Neural cell (in vitro differentiated cells): ENCODE measurements at regions not wholly inside any gene's neighbourhood (a gene's known extent, or its start where the extent isn't known, plus 50 kb on each side); places are given as distances from the start of the nearest gene placed in this dataset.

ENCODE experiments used
- H2AFZ ChIP-seq: fragments of 200-600, 300-800 bp; sonication (generic), shearing (Covaris generic); 2 replicates; pipeline ENCODE4 v1.6.0; 2014; ENCODE audit warnings: low read depth, mild to moderate bottlenecking, antibody characterized with exemption, low read length, moderate library complexity
- H3F3A ChIP-seq: fragments of 200-600 bp; shearing (Covaris generic); 2 replicates; pipeline ENCODE4 v1.6.1; 2016; ENCODE audit warnings: mild to moderate bottlenecking, moderate library complexity, mixed read lengths, antibody characterized with exemption, low read length; ENCODE audit not compliant: insufficient read depth, poor library complexity, severe bottlenecking
- H3K27ac ChIP-seq: fragments of 200-600, 300-800 bp; sonication (generic), shearing (Covaris generic); 2 replicates; pipeline ENCODE4 v1.5.1; 2014; ENCODE audit warnings: mild to moderate bottlenecking, low read length, moderate library complexity
- H3K27me3 ChIP-seq: fragments of 300-800, 200-600 bp; sonication (generic), shearing (Covaris generic); 2 replicates; pipeline ENCODE4 v1.6.0; 2014; ENCODE audit warnings: mild to moderate bottlenecking, low read depth, low read length, moderate library complexity; ENCODE audit not compliant: insufficient read depth
- H3K36me3 ChIP-seq: fragments of 300-800, 200-600 bp; sonication (generic), shearing (Covaris generic); 2 replicates; pipeline ENCODE4 v1.5.1; 2014; ENCODE audit warnings: mild to moderate bottlenecking, antibody characterized with exemption, low read length, moderate library complexity; ENCODE audit not compliant: insufficient read depth
- H3K4me2 ChIP-seq: fragments of 300-800, 200-600 bp; sonication (generic), shearing (Covaris generic); 2 replicates; pipeline ENCODE4 v1.6.0; 2014; ENCODE audit warnings: mild to moderate bottlenecking, low read length
- H3K4me3 ChIP-seq: fragments of 300-800, 200-600 bp; sonication (generic), shearing (Covaris generic); 2 replicates; pipeline ENCODE4 v1.5.1; 2014; ENCODE audit warnings: mild to moderate bottlenecking, low read length, moderate library complexity
- H3K79me2 ChIP-seq: fragments of 200-600 bp; shearing (Covaris generic); replicated peaks from 2 replicates; pipeline ENCODE4 v1.6.0; 2014; ENCODE audit warnings: mild to moderate bottlenecking, low read length, moderate library complexity; ENCODE audit not compliant: insufficient read depth
- H3K9ac ChIP-seq: fragments of 300-800, 200-600 bp; sonication (generic), shearing (Covaris generic); 2 replicates; pipeline ENCODE4 v1.6.1; 2016; ENCODE audit warnings: mild to moderate bottlenecking, low read length, mixed read lengths
- H3K9me2 ChIP-seq: fragments of 200-600 bp; shearing (Covaris generic); 2 replicates; pipeline ENCODE4 v1.6.1; 2016; ENCODE audit warnings: mild to moderate bottlenecking, low read length, mixed read lengths; ENCODE audit not compliant: insufficient read depth
- H3K9me3 ChIP-seq: fragments of 200-600, 300-800 bp; sonication (generic), shearing (Covaris generic); 2 replicates; pipeline ENCODE4 v1.6.1; 2016; ENCODE audit warnings: mild to moderate bottlenecking, mixed run types, low read length, moderate library complexity, mixed read lengths
- H4K20me1 ChIP-seq: fragments of 200-600 bp; shearing (Covaris generic); 2 replicates; pipeline ENCODE4 v1.6.1; 2016; ENCODE audit warnings: mild to moderate bottlenecking, mixed run types; ENCODE audit not compliant: insufficient read depth
- EP300 ChIP-seq: fragments of 450-650 bp; conservative IDR thresholded peaks from 2 replicates; pipeline ENCODE4 v1.6.1; 2014; ENCODE audit warnings: antibody characterized with exemption, mild to moderate bottlenecking, moderate library complexity; ENCODE audit not compliant: poor library complexity, severe bottlenecking
- EZH2 ChIP-seq: fragments of 200-600, 300-800 bp; shearing (Covaris generic), sonication (generic); IDR thresholded peaks from 2 replicates; pipeline ENCODE4 v1.6.1; 2014; ENCODE audit warnings: antibody characterized with exemption, low read length, borderline replicate concordance, mild to moderate bottlenecking; ENCODE audit not compliant: insufficient read depth, poor library complexity, severe bottlenecking
- MXI1 ChIP-seq: fragments of 450-650 bp; conservative IDR thresholded peaks from 2 replicates; pipeline ENCODE4 v1.6.1; 2014; ENCODE audit warnings: antibody characterized with exemption, mild to moderate bottlenecking; ENCODE audit not compliant: poor library complexity, severe bottlenecking
- POLR2AphosphoS5 ChIP-seq: IDR thresholded peaks from 2 replicates; pipeline ENCODE4 v1.6.1; 2012
- RAD21 ChIP-seq: fragments of 450-650 bp; conservative IDR thresholded peaks from 2 replicates; pipeline ENCODE4 v1.6.1; 2014; ENCODE audit warnings: antibody characterized with exemption, mild to moderate bottlenecking, moderate library complexity
- SMC3 ChIP-seq: fragments of 450-650 bp; conservative IDR thresholded peaks from 2 replicates; pipeline ENCODE4 v1.6.1; 2014; ENCODE audit warnings: antibody characterized with exemption, mild to moderate bottlenecking, moderate library complexity; ENCODE audit not compliant: poor library complexity
- TAF1 ChIP-seq: IDR thresholded peaks from 2 replicates; pipeline ENCODE4 v1.6.1; 2012; ENCODE audit warnings: low read depth
- TF ChIP-seq, protein P1 (sequence below): IDR thresholded peaks from 2 replicates; pipeline ENCODE4 v1.6.1; 2012; ENCODE audit warnings: borderline replicate concordance
- TF ChIP-seq, protein P2 (sequence below): fragments of 450-650 bp; IDR thresholded peaks from 2 replicates; pipeline ENCODE4 v1.5.1; 2014; ENCODE audit warnings: antibody characterized with exemption, mild to moderate bottlenecking, moderate library complexity; ENCODE audit not compliant: poor library complexity, severe bottlenecking

- no peak overlapping the region for H2AFZ ChIP-seq
- H3K4me3 ChIP-seq, result no peak overlapping the region
Observed at GRCh38 chr12:46919666-46920400, 94.0 kb upstream of the SLC38A4 start.

DNA sequence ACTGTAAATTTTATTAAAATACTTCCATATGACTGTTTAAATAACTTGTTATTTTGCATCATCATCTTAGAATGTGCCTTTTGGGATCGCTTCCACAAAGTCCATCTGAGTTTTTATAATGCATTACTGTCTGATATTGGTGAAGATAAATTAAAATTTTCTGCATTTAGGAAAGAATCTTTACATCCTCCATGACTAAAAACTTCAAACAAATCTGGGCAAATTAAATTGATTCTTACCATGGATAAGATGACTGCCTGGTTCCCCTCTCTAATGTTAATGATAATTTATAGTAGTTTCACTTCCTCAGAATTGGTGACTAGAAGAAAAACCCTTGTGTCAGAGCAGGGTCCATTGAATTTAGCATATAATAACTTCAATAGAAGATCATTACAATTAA lies 94.7 kb upstream of the SLC38A4 start:
- Histone ChIP-seq H3K79me2 (no peaks in the 10 kb centered on the region), H3K27me3 (no peaks in the 10 kb centered on the region), H3K27ac (no peak overlapping the region), H3K9ac (no peak overlapping the region), H3K9me3 (no peaks in the 10 kb centered on the region), H3K4me2 (no peak overlapping the region), H2AFZ (no peak overlapping the region), H3K4me3 (no peak overlapping the region), H4K20me1 (no peaks in the 10 kb centered on the region), H3K9me2 (no peaks in the 10 kb centered on the region), H3K36me3 (no peaks in the 10 kb centered on the region), H3F3A (no peaks in the 10 kb centered on the region)
- TF ChIP-seq POLR2AphosphoS5 (no peak), EZH2 (no peak), RAD21 (no peak), TAF1 (no peak), SMC3 (no peak)
- TF ChIP-seq, protein P1, sequence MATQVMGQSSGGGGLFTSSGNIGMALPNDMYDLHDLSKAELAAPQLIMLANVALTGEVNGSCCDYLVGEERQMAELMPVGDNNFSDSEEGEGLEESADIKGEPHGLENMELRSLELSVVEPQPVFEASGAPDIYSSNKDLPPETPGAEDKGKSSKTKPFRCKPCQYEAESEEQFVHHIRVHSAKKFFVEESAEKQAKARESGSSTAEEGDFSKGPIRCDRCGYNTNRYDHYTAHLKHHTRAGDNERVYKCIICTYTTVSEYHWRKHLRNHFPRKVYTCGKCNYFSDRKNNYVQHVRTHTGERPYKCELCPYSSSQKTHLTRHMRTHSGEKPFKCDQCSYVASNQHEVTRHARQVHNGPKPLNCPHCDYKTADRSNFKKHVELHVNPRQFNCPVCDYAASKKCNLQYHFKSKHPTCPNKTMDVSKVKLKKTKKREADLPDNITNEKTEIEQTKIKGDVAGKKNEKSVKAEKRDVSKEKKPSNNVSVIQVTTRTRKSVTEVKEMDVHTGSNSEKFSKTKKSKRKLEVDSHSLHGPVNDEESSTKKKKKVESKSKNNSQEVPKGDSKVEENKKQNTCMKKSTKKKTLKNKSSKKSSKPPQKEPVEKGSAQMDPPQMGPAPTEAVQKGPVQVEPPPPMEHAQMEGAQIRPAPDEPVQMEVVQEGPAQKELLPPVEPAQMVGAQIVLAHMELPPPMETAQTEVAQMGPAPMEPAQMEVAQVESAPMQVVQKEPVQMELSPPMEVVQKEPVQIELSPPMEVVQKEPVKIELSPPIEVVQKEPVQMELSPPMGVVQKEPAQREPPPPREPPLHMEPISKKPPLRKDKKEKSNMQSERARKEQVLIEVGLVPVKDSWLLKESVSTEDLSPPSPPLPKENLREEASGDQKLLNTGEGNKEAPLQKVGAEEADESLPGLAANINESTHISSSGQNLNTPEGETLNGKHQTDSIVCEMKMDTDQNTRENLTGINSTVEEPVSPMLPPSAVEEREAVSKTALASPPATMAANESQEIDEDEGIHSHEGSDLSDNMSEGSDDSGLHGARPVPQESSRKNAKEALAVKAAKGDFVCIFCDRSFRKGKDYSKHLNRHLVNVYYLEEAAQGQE, result no peak
- TF ChIP-seq, protein P2, sequence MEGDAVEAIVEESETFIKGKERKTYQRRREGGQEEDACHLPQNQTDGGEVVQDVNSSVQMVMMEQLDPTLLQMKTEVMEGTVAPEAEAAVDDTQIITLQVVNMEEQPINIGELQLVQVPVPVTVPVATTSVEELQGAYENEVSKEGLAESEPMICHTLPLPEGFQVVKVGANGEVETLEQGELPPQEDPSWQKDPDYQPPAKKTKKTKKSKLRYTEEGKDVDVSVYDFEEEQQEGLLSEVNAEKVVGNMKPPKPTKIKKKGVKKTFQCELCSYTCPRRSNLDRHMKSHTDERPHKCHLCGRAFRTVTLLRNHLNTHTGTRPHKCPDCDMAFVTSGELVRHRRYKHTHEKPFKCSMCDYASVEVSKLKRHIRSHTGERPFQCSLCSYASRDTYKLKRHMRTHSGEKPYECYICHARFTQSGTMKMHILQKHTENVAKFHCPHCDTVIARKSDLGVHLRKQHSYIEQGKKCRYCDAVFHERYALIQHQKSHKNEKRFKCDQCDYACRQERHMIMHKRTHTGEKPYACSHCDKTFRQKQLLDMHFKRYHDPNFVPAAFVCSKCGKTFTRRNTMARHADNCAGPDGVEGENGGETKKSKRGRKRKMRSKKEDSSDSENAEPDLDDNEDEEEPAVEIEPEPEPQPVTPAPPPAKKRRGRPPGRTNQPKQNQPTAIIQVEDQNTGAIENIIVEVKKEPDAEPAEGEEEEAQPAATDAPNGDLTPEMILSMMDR, result no peak

More at GRCh38 chr12:46919666-46920400, 94.0 kb upstream of the SLC38A4 start:
- Histone ChIP-seq H3K9me3 (no peaks in the 10 kb centered on the region), H4K20me1 (no peaks in the 10 kb centered on the region), H3F3A (no peaks in the 10 kb centered on the region), H3K9ac (no peak overlapping the region), H3K9me2 (no peaks in the 10 kb centered on the region), H3K79me2 (no peaks in the 10 kb centered on the region), H3K36me3 (no peaks in the 10 kb centered on the region), H3K4me2 (no peak overlapping the region), H3K27me3 (no peaks in the 10 kb centered on the region), H3K27ac (no peak overlapping the region)
- TF ChIP-seq SMC3 (no peak), TAF1 (no peak), POLR2AphosphoS5 (no peak), EP300 (no peak), MXI1 (no peak), EZH2 (no peak), RAD21 (no peak)
- TF ChIP-seq, protein P2, result no peak
- TF ChIP-seq, protein P1, result no peak
